NCI-H2107 treated with DMSO at 0.1 percent for 48 hours (cell line): ENCODE measurements at regions not wholly inside any gene's neighbourhood (a gene's known extent, or its start where the extent isn't known, plus 50 kb on each side); places are given as distances from the start of the nearest gene placed in this dataset.
A peak's percentile ranks its signal among the peaks of the same experiment; 100 is the strongest.

Source experiments
- DNase-seq: peaks from one replicate; lab custom pipeline; 2025; ENCODE audit not compliant: unreplicated experiment; lab: John Stamatoyannopoulos, UW

DNA sequence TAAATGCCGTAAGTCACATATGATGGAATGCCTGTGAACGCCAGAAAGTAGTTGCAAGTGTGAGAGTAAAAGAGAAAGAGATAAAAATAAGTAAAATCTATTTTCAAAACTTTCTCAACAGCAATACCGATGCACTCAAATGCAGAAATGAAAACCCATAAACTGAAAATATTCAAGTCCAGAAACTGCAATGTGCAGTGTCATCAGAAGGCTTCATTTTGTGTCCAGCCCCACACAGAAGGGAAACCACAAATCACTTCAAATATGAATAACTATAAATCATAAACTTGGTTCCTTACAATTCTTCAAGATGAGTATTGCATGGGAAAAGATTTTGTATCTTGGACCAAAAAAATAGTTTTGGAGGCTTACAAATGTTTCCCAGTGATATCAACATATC lies 375.2 kb upstream of the ANO5 start:
- no peak for DNase-seq

DNA sequence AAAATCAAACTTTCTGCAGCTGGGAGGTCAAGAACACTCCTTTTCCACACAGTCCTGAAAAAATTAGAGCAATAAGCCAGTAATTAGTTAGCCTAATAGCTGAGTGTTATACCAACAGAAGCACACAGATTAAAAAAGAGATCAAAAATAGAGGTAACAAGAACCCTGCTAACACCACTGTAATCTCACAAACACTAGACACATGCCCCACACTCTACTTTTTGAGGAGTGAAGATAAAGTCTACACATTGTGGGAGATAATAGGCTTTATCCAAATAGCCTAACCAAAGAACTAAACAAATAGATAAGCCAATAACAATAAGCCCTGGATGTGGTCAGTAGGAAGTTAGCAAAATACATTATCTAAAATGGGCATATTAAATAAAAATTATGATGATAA lies 372.7 kb upstream of the ANO5 start:
- DNase-seq: no peak

DNA sequence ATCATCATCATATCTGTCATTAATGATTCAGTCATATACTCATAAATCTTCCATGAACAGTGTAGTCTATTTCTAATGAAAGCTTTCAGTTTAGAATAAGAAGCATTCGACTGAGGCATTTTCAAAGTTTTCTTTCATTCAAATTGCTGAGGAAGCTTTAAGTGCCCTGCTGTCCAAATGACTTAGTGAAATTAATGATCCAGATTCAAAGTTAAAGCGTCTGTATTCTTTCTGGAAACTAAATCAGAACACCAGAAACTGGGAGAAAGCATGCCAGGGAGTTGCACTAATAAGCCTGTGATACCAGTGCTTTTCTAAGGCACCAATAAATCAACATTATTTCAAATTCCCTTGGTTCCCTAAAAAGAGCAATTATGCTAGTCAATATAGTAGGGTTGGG lies 367.8 kb upstream of the ANO5 start:
- no peak for DNase-seq

DNA sequence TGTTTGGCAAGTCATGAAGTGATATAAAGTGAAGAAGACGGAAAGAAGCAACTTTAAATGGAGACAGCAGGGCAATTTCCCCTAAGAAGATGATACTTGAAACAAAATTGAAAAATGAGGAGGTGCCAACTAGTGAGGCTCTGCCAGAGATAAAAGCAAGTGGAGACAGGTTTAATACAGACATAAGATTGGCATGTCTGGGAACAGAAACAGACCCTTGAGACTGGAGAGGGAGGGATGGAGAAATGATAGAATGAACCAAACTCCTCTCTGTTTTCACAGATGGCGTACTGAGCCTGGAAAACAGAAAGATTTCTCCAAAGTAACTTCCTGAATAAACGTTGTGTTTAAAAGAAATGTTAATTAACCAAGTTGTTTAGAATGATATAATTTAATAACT lies 354.5 kb upstream of the ANO5 start:
- no peak for DNase-seq

DNA sequence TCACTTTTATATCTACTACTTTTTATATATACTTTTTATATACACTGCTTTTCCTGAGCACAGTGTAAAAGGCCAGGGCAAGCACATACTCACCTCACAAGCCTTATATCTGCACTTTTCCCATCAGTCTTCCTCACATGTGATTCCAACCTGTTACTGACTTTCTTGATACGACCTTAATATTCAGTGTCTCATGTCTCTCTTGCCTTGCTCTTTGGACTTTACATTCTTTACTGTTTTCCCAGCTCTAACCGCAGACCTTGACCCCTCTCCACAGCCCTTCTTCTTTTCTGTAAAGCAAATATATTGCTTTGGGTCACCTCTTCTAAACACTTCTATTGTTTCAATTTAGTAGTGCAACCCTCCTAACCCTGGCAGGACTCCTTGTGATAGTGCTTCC lies 353.1 kb upstream of the ANO5 start:
- no peak for DNase-seq

DNA sequence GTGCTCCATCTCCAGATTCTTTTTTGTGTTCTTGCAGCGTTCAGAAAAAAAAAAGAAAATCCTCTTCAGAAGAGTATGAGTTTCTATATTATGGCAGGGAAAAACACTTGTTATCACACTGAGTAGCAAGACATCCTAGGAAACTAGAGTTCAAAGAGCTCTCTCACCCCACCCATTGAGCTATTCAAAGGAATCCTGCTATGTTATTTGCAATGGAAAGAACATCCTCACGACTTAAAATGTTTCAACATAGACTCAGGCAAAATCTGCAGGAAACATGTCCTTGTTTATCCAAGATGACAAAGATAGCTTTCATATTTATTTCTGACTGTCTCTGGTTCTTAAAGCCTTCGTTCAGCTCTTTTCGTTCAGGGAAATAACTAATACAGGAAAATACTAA lies 331.6 kb upstream of the ANO5 start:
- no peak for DNase-seq

DNA sequence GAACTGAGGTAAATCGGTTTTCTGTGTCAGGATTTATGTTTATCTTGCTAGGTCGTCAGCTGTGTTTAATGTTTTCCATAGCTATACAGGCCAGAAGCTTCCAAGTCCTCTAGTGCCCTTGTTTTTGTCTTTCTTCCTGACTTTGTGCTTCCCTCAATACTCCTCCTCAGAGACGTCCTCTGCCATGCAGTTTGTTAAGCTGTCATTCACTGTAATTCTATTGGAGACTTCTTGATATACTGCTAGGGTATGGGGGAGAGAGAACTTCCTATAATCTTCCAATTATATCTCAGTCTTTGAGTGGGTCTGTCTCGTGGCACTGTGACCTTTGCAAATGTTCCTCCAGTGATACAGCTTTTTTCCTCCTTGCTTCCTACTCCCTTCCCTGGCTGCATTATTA lies 327.3 kb upstream of the ANO5 start:
- no peak for DNase-seq

DNA sequence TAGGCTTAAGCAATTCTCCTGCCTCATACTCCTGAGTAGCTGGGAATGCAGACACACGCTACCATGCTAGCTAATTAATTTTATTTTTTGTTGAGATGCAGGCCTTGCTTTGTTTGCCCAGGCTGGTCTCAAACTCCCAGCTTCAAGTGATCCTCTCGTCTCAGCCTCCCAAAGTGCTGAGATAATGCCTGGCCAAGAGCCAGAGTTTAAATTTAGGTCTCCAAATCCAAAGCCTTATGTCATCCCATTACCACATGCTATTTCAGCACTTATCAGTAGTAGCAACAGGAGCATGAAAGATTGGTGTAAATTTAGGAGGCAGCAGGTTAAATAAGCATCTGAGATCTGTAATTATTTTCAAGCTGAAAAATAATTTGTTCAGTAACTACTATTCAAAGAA lies 326.1 kb upstream of the ANO5 start:
- no peak for DNase-seq

DNA sequence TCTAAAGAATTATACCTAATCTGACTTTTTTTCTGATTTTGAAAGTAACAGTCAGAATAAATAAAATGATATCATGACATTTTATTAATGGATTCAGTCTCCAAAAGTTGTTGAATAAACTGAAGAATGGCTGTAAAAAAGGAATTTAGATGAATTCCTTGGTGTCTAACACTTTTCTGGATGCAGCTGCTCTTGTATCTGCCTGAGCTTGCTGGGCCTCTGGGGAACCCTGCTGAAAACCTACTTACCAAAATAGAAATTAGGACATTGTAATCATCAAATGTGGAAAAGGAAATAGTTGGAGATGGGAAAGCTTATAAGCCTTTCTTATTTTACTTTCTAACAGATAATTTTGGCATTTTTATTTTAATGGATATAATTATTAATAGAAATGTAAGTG lies 315.7 kb upstream of the ANO5 start:
- no peak for DNase-seq

DNA sequence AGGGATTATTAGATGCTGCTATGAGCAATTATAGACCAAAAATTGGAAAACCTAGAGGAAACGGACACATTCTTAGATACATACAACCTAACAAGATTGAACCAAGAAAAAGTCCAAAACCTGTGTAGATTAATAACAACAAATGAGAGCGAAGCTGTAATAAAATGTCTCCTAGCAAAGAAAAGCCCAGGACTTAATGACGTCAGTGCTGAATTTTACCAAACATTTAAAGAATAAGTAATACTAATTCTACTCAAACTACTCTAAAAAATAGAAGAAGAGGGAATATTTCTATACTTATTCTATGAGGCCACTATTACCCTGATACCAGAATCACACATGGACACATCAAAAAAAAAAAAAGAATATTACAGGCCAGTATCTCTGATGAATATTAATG lies 309.5 kb upstream of the ANO5 start:
- DNase-seq: no peak

DNA sequence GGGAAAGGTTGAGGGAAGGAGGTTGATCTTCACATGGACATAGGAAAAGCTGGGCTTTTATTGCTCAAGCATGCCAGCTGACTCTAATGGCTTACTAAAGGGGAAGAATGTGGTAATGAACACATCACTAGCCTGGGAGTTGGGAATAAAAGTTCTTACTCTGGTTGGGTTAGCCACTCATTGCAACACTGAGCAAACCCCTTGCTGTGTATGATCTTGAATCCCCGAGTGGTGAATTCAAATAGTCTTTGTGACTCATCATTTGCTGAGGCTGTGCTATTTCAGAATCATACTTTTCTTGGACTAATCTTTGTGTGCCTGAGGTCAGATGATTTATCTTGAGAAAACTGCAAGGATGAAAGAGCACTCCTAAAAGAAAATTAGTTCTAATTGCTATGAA lies 304.1 kb upstream of the ANO5 start:
- no peak for DNase-seq

DNA sequence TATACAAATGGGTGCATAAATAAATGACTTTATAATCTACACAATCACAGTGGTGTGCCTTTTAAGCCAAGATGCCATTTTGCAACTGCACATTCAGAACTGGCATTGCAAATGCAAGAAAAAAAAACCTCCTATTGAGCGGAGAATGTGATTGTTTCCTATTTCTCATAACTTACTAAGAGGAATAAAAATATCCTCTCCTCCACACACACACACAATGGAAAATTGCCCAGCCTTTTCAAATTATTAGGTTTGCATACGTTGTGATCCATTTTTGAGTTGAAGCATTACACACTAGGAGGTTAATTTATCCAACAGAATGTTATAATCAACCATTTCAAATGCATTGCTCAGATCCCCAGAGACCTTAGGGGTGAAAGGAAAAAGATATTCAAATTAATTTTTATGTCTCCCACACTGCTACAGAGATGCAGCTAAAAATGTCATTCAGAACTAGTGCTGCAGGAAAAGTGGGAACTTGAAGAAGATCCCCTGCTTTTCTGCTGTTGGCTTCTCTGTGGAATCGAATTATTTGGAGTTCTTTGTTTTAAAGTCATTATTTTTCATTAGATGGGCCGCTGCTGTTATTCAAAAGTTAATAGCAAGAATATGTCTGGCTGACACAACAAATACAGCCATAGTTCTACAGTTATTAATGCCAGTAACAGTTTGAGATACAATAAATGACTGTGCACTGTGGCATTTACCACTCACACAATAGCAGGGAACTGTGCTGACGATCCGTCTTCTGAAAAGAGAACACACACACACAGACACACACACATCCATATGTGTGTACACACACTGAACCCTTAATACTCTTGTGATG lies 299.9 kb upstream of the ANO5 start:
- DNase-seq: no peak

DNA sequence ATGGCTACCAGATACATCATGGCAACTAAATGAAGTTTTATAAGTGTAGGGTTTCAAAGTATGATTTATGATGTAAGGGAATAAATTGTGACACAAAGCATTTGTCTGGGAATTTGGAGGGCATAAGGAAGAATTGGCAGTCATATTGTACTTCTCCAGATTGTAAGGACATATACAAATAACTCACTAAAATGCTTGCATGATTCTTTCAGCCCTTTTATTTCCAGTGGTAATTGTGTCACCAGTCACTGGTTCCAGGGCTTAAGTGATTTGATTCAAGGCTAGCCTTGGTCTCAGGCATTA lies 299.4 kb upstream of the ANO5 start:
- no peak for DNase-seq

DNA sequence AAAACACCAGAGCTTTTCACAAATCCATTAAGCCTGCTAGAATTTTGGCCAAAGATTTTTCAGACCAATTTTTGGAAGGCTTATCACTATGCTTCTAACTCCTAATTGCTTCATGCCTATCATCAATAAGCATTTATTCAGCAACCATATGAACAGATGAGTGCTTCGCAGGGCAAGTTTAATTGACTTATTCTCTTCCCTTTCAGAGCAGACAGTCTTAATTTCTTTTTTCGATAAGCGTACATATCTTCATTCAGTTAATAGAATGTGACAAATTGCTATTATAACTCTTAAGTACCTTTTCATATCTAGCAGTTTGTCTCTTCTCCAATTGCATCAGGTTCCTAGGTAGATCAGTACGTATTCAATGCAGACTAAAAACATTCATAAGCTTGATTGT lies 298.4 kb upstream of the ANO5 start:
- DNase-seq: no peak

DNA sequence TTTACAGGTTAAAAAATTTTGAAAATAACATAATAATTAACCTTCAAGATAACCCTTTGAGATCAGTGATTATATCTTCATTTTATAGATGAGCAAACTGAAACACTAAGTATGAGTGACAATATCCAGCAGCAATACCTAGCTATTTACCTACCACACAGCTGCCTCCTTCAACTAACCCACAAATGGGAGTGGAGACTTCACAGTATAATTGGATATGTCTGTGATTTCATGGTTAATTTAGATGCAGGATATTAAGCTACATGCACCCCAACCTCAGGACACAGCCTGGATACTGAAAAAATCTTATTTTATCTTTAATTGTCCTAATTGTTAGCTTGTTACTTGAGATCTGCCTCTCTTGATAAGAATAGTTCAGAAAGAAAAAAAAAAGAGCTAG lies 297.2 kb upstream of the ANO5 start:
- DNase-seq: peak; percentile 38

DNA sequence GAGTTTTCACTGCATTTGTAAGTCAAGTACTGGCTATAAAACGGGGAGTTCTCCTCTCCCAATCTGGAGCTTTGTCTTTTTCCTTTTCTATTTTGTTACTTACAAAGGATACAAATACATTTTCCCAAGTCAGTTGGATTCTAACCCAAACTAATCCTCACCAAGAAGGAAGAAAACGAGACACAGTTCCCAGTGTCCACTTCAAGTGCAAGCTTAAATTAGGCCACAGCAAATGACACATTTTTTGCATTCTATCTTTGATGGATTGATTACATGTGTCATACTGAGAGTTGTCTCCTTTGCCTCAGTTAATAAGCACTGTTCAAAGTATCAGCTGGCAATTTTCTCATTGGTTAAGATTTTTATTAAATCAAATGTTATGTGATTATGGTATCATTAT lies 296.7 kb upstream of the ANO5 start:
- DNase-seq: no peak

DNA sequence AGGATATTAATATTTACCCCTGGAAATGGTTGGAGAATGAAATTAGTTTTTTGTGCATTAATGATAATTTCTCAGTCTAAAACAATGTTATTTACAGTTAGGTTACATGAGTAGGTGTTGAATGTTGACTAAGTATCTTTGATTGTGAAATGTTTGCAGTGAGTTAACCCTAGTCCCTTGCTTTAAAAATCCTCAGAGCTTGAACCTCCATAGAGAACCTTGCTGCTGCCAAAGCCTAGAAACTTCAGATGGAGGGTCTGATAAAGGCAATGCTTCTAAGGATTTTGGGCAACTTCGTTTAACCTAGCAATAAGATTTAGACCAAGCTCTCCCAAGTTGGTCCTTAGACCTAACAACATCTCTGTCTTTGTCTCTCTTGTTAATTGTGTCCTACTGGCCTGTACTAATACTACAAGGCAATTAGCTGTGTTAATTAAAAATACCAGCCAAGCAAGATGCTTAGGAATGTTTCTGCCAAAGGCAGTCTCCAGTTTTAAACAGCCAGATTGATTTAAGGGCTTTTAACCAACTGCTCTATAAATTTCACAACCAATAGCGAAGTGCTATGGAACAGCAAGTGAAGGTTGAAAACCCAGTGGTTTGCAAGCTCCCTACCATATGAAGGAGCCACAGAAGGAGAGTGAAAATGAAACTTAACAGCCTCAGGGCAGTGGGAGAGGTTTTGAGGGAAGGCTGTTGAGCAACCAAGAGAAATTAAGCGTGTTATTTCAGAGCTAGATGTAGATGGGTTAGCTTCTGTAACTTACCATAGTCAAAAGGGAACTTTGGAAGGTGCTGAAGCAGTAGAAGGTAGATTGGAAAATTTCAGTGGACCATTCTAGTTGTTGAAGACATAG lies 295.9 kb upstream of the ANO5 start:
- DNase-seq: peak; percentile 89

DNA sequence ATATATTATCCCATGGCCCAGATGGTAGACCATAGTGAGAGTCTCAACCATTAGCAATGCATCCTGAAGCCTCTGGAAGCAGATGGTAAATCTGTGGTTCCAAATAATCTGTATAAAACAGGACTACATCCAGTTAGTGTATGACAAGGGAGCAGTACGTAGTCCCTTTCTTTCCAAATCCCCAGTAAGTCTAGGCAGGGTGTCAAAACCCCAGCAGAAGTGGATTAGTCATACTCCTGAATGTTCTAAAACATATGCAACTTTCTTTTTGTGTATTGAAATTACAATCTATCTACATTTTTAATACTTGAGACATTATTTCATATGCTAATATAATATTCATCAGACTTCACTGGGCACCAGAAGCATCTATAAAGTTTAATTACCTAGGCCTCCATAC lies 295.1 kb upstream of the ANO5 start:
- no peak for DNase-seq

DNA sequence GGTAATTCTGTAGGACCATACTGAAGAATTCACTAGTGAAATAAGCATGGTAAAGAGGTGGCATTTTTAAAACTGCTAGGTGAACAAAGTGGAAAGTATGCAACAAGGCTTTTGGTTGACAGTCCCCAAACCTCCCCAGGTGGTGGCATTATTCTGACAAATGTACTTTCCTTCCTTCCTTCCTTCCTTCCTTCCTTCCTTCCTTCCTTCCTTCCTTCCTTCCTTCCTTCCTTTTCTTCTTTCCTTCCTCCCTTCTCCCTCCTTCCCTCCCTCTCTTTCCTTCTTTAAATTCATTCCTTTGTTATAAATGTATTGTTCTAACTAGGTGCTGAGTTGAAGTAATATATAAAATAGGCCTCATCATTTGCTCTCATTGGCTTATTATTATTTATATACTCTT lies 284.7 kb upstream of the ANO5 start:
- DNase-seq: no peak

DNA sequence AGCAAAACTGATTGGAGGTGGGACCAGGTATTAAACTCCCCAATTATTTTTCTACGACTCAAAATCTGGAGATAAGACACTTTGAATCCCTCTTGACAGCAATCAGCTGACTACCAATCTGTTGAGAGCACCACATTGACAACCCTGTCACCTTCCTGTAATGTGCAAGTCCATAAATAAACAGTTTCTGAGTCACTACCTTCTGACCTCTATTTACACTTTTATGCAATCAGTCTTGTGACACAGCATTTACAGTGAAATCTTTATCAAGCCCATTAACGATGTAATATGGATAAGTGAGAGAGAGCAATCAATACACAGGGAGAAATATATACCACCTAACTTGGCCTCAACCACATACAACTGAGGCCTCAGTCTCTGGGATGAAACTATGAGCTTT lies 283.7 kb upstream of the ANO5 start:
- no peak for DNase-seq

DNA sequence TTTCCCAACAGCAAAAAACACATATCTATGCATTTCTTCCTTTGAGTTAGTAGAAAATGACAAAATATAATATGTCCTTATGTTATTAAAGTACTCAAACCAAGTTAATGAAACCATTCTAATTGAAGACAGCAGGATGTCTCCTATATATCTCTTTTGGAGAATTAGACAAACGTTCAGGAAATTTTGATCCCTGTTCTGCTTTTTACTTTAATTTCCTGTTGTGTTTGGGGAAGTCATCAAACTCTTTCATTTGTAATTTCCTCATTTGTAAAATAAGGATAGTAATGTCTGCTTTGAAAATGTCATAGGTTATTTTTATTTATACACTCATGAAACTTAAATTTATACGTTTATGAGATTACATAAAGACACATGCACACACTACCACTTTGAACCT lies 281.8 kb upstream of the ANO5 start:
- no peak for DNase-seq

DNA sequence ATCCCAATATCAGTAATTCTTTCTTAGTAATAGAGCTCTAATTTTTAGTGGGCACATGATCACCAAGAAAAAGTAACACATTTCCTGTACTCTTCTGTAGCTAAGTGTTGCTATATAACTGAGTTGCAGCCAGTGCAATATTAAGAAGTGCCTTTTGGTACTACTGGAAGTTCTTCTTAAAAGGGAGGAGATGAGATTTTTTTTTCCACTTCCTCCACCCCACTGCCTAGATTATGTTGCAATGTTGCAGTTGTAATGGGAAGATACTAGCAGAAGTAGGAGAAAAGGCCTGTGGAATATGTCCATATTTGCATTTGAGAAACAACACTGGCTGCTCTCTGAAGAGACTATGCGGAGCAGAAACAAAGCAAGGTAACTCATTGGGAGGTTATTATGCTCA lies 280.6 kb upstream of the ANO5 start:
- DNase-seq: no peak

DNA sequence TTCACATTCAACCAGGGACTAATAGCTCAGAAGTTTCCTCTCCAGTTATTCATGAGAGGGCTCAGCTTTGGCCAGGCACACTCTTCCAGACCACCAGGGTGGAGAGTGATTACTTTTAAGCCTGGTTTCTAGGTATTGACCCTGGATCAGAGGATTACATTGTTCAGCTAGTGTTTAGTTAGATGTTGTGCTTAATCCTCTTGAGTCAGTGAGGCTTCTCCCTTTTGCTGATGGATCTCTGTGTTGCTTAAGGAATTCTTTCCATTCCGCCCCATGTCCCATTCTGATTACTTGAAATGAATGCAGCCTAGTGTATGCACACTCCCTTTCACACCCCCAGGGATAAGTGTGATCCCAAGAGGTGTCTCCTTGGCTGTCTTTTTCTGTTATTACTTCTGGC lies 271.7 kb upstream of the ANO5 start:
- no peak for DNase-seq
